ENCODE measurements at regions not wholly inside any gene's neighbourhood (a gene's known extent, or its start where the extent isn't known, plus 50 kb on each side); places are given as distances from the start of the nearest gene placed in this dataset. TPM values are rescaled to one million over a fixed set of nuclear protein-coding genes. Genes with fewer than 3 reads are reported as not detected.

DNA sequence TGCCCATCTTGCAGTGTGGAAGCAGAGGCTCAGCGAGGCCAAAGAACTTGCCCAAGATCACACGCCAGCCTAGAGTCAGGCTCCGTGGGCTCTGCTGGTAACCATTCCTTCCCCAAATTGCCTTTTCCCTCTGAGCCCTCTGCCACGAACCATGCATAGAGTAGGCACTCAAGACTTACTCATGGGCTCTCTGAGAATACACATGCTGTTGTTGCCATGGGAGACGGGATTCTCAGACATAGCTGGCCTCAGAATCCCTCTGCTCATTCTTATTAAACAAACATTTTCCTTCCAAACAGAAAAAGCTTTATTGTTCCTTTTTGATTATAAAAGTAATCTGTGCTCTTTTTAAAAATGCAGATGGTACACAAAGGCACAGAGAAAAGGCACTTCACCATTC is 52.5 kb upstream of the WSCD2 start:
- H3K4me3 Mint-ChIP-seq: no peak overlapping the region
- WGBS (ENCODE audit: insufficient coverage): 78% methylated on average over 4 of the region's 5 CpGs
- ATAC-seq (ENCODE audit: low read depth) (no peak), DNase-seq (no peak)
- Histone ChIP-seq H3K36me3 (replicated peaks in 1 of 2; ENCODE audit: control extremely low read depth in 1 of 2, control insufficient read depth in 1 of 2, extremely low read depth in 1 of 2, insufficient read depth in 2 of 2, low read length in 1 of 2) (no peaks in the 10 kb centered on the region), H3K4me1 (ENCODE audit: control insufficient read depth in 2 of 2, insufficient read depth in 2 of 2, low read length in 2 of 2) (no peaks in the 10 kb centered on the region), H3K9ac (ENCODE audit: low read length) (no peak overlapping the region), H3K79me2 (ENCODE audit: control insufficient read depth, insufficient read depth, low read length) (no peaks in the 10 kb centered on the region), H3K9me3 (ENCODE audit: control extremely low read depth in 1 of 3, control insufficient read depth in 2 of 3, insufficient read depth in 1 of 3, low read length in 2 of 3) (no peaks in the 10 kb centered on the region), H3K27ac (ENCODE audit: low read length in 2 of 2) (no peak overlapping the region), H3K4me3 (ENCODE audit: control extremely low read depth in 1 of 5, extremely low read depth in 1 of 5, insufficient read depth in 1 of 5, low read depth in 2 of 5, low read length in 4 of 5) (no peak overlapping the region), H4K20me1 (ENCODE audit: control insufficient read depth, insufficient read depth, low read length, poor library complexity, severe bottlenecking) (no peaks in the 10 kb centered on the region), H2AFZ (ENCODE audit: insufficient read depth, low read depth, low read length, poor library complexity, severe bottlenecking) (no peak overlapping the region), H3K27me3 (replicated peaks in 1 of 4; ENCODE audit: control extremely low read depth in 1 of 4, control insufficient read depth in 3 of 4, insufficient read depth in 4 of 4, low read length in 3 of 4) (peaks cover 0 to 7% (median 2%) of the 10 kb centered on the region in 4 experiments), H3K4me2 (replicated peaks; ENCODE audit: low read depth, low read length, poor library complexity, severe bottlenecking) (no peak overlapping the region)
- H3K27ac Mint-ChIP-seq: no peak overlapping the region
- POLR2A ChIA-PET: no interaction called here
- no peaks in the 10 kb centered on the region for H3K4me1 Mint-ChIP-seq
- TF ChIP-seq, protein P1, sequence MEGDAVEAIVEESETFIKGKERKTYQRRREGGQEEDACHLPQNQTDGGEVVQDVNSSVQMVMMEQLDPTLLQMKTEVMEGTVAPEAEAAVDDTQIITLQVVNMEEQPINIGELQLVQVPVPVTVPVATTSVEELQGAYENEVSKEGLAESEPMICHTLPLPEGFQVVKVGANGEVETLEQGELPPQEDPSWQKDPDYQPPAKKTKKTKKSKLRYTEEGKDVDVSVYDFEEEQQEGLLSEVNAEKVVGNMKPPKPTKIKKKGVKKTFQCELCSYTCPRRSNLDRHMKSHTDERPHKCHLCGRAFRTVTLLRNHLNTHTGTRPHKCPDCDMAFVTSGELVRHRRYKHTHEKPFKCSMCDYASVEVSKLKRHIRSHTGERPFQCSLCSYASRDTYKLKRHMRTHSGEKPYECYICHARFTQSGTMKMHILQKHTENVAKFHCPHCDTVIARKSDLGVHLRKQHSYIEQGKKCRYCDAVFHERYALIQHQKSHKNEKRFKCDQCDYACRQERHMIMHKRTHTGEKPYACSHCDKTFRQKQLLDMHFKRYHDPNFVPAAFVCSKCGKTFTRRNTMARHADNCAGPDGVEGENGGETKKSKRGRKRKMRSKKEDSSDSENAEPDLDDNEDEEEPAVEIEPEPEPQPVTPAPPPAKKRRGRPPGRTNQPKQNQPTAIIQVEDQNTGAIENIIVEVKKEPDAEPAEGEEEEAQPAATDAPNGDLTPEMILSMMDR (IDR thresholded peaks at IDR 0.05): no peak
- no peak for TF ChIP-seq EZH2 (IDR thresholded peaks at IDR 0.05; ENCODE audit: borderline replicate concordance, insufficient read depth, low read depth, low read length, poor library complexity, severe bottlenecking)
- peaks cover 45% of the 10 kb centered on the region for H3K27me3 Mint-ChIP-seq
- H3K9me3 Mint-ChIP-seq (ENCODE audit: insufficient read depth): no peaks in the 10 kb centered on the region
- intact Hi-C loops (cut with micrococcal nuclease): no loop called here
- CTCF ChIA-PET: no interaction called here

DNA sequence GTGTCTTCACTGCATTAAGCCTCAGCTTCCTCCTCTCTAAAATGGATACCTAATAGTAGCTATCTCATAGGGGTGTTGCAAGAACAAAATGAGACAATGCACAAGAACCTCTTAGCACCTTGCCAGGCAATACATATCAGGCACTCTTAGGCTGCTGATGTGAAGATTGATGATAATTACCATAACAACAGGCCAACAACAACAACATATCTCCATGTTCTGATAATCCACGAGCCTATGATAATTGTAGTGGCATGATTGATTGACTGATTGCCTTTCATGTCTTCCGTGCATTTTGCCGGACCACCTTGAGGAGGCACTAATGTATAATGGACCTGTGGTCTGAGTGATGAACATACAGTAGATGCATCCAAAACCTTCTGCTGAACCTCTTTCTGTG is 50.7 kb upstream of the WSCD2 start:
- Histone ChIP-seq H3K9me3 (ENCODE audit: control extremely low read depth in 1 of 3, control insufficient read depth in 2 of 3, insufficient read depth in 1 of 3, low read length in 2 of 3) (no peaks in the 10 kb centered on the region), H3K4me1 (ENCODE audit: control insufficient read depth in 2 of 2, insufficient read depth in 2 of 2, low read length in 2 of 2) (no peaks in the 10 kb centered on the region), H3K36me3 (replicated peaks in 1 of 2; ENCODE audit: control extremely low read depth in 1 of 2, control insufficient read depth in 1 of 2, extremely low read depth in 1 of 2, insufficient read depth in 2 of 2, low read length in 1 of 2) (no peaks in the 10 kb centered on the region), H3K27ac (ENCODE audit: low read length in 2 of 2) (no peak overlapping the region), H3K79me2 (ENCODE audit: control insufficient read depth, insufficient read depth, low read length) (no peaks in the 10 kb centered on the region), H4K20me1 (ENCODE audit: control insufficient read depth, insufficient read depth, low read length, poor library complexity, severe bottlenecking) (no peaks in the 10 kb centered on the region), H3K27me3 (replicated peaks in 1 of 4; ENCODE audit: control extremely low read depth in 1 of 4, control insufficient read depth in 3 of 4, insufficient read depth in 4 of 4, low read length in 3 of 4) (peaks cover 0 to 9% (median 0%) of the 10 kb centered on the region in 4 experiments), H2AFZ (ENCODE audit: insufficient read depth, low read depth, low read length, poor library complexity, severe bottlenecking) (no peak overlapping the region), H3K4me3 (ENCODE audit: control extremely low read depth in 1 of 5, extremely low read depth in 1 of 5, insufficient read depth in 1 of 5, low read depth in 2 of 5, low read length in 4 of 5) (no peak overlapping the region), H3K4me2 (replicated peaks; ENCODE audit: low read depth, low read length, poor library complexity, severe bottlenecking) (no peak overlapping the region), H3K9ac (ENCODE audit: low read length) (no peak overlapping the region)
- no peak for DNase-seq
- no peaks in the 10 kb centered on the region for H3K4me1 Mint-ChIP-seq
- intact Hi-C loops (cut with micrococcal nuclease): no loop called here
- no peaks in the 10 kb centered on the region for H3K9me3 Mint-ChIP-seq (ENCODE audit: insufficient read depth)
- no peak for ATAC-seq (ENCODE audit: low read depth)
- H3K4me3 Mint-ChIP-seq: no peak overlapping the region
- H3K27ac Mint-ChIP-seq: no peak overlapping the region
- H3K27me3 Mint-ChIP-seq: peaks cover 45% of the 10 kb centered on the region
- POLR2A ChIA-PET: no interaction called here
- CTCF ChIA-PET: no interaction called here
- WGBS (ENCODE audit: insufficient coverage): 94% methylated on average over 2 of the region's 3 CpGs
- TF ChIP-seq EZH2 (IDR thresholded peaks at IDR 0.05; ENCODE audit: borderline replicate concordance, insufficient read depth, low read depth, low read length, poor library complexity, severe bottlenecking): no peak
- TF ChIP-seq, protein P1 (IDR thresholded peaks at IDR 0.05): no peak

Small RNA genes lying in the stretch of these regions (small RNA-seq; reads per million reads assigned to genes)
- gene AC126177.5 (ENCODE audit: insufficient read length, low read depth, low replicate concordance): not detected
